GM06990 (cell line): ENCODE measurements at regions not wholly inside any gene's neighbourhood (a gene's known extent, or its start where the extent isn't known, plus 50 kb on each side); places are given as distances from the start of the nearest gene placed in this dataset.

ENCODE experiments used
- DNase-seq: peaks from one replicate; pipeline ENCODE4 v3.0.0-alpha.2; 2011; ENCODE audit not compliant: insufficient read length; ENCODE audit errors: extremely low read depth
- H3K27me3 ChIP-seq: replicated peaks from 2 replicates; pipeline ENCODE4 v1.6.0; 2011; ENCODE audit warnings: low read length; ENCODE audit not compliant: control insufficient read depth, insufficient read depth
- H3K36me3 ChIP-seq: 2 replicates; pipeline ENCODE4 v1.5.1; 2011; ENCODE audit warnings: low read length; ENCODE audit not compliant: control insufficient read depth, insufficient read depth
- H3K4me3 ChIP-seq: replicated peaks from 2 replicates; pipeline ENCODE4 v1.5.1; 2011; ENCODE audit warnings: low read depth, mild to moderate bottlenecking, control low read depth, low read length
- TF ChIP-seq, protein P1 (sequence below): IDR thresholded peaks from 2 replicates; pipeline ENCODE4 v1.5.1; 2011; ENCODE audit warnings: low read length, control low read depth, mild to moderate bottlenecking, inconsistent platforms; ENCODE audit not compliant: insufficient read depth, poor library complexity, severe bottlenecking

DNA sequence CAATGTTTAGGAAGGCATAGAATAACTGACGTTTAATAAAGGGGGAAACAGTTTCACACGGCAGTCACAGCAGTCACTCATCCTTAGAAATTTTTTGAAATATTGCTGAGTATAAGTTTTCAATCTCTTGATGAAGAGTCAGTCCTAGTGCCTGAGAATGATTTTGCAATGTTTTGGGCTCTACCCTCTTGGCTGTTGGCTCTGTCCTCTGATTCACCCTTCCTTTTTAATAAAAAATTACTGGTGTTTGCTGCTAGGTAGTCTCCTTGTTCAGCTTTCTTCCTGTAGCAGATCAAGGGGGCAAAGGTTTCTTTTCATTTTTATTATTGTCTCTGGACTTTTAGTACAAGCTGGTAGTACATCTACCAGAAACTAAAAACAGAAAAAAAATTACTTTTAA, 194.3 kb upstream of the ANO3 start:
- no peak for DNase-seq
- H3K4me3 ChIP-seq: no peak overlapping the region
- no peaks in the 10 kb centered on the region for H3K36me3 ChIP-seq
- no peaks in the 10 kb centered on the region for H3K27me3 ChIP-seq
- TF ChIP-seq, protein P1, sequence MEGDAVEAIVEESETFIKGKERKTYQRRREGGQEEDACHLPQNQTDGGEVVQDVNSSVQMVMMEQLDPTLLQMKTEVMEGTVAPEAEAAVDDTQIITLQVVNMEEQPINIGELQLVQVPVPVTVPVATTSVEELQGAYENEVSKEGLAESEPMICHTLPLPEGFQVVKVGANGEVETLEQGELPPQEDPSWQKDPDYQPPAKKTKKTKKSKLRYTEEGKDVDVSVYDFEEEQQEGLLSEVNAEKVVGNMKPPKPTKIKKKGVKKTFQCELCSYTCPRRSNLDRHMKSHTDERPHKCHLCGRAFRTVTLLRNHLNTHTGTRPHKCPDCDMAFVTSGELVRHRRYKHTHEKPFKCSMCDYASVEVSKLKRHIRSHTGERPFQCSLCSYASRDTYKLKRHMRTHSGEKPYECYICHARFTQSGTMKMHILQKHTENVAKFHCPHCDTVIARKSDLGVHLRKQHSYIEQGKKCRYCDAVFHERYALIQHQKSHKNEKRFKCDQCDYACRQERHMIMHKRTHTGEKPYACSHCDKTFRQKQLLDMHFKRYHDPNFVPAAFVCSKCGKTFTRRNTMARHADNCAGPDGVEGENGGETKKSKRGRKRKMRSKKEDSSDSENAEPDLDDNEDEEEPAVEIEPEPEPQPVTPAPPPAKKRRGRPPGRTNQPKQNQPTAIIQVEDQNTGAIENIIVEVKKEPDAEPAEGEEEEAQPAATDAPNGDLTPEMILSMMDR: no peak

DNA sequence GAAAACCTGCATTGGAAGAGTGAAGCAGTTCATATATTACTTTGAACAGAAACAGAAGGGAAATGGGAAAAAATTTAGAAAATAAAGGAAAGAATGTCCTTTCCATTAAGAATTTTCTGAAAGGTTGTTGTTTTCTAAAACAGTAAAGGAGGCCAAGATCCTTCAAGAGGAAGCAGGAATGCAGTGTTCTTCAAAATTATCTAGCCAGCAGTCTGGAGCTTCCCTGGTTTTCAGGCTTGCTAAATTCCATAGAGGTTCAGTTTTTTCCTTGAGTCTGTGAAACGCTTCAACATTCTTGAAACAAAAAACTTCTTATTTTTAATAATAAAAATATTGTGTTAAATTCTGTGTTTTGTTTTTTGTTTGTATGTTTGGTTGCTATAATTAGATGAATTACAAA, 189.0 kb upstream of the ANO3 start:
- TF ChIP-seq, protein P1: no peak
- H3K4me3 ChIP-seq: no peak overlapping the region
- DNase-seq: no peak
- H3K36me3 ChIP-seq: no peaks in the 10 kb centered on the region
- no peaks in the 10 kb centered on the region; the same call in 1 of the 2 replicates for H3K27me3 ChIP-seq

DNA sequence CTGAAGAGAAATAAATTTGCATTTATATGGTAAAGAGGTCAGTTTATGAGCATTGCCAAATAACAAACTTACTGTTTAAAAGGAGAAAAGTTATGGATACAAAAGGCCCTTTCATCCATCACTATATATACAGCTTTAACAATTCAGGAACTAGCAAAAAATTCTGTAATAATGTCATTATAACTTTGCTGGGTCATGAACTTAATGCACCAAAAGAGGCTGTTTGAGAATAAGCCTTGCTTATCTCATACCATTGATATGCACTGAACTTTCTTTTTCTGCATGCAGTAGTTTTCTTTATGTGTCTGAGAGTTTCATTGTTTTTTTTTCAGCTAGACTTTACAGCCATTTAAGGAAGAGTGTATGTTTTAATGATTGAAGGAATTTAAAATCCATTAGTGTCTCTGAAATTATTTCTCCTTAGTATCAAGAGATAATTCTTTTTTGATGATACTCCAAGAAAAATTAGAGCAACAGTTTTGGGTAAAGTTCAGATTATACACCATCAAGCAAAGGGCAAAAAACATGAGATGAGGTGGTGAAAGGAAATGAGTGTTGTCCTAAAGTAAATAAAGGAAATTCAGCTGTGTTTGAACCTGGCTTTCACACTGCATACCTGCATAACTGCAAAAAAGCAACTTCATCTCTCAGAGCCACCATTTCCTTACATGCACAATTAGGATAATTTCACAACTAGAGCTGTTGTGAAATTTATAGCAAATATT, 188.2 kb upstream of the ANO3 start:
- TF ChIP-seq, protein P1: no peak
- no peak for DNase-seq
- Histone ChIP-seq H3K27me3 (no peaks in the 10 kb centered on the region; the same call in 1 of the 2 replicates), H3K4me3 (no peak overlapping the region), H3K36me3 (no peaks in the 10 kb centered on the region)

DNA sequence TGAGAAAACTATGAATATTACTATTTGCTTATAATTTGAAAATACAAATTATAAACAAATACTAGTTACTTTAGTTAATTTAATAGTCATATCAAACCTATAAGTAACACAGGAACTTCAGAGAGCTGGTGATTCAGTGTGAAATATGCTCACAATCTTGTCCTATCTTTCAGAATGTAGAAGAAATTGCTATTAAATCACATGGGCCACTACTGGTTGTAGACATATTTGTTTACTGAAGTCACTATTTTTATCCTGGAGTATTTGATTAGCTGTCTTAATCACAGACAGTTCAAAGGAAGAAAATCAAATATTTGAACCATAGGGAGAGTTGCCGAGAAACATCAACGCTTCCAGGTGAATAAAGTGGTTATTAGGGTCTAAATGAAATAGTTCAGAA, 187.6 kb upstream of the ANO3 start:
- no peaks in the 10 kb centered on the region for H3K36me3 ChIP-seq
- TF ChIP-seq, protein P1: no peak

DNA sequence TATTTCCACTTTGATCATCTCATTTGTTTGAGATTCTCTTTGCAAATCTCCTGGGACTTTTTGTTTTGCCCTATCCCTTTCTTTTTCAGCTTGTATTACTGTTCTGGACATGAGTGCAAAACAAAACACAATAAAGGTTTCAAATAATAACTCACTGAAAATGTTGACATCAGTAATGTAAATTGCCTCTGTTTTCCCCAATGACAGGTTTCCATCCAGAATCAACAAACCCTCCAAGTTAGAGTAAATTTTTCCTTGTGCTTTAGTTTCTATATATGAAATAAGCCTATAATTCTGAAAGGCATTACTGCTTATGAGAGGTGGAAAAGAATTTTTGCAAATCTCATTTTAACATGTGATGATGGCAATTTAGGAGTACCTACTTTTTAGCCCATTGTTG, 187.0 kb upstream of the ANO3 start:
- H3K27me3 ChIP-seq: no peaks in the 10 kb centered on the region; the same call in 1 of the 2 replicates
- no peak overlapping the region for H3K4me3 ChIP-seq
- no peaks in the 10 kb centered on the region for H3K36me3 ChIP-seq
- TF ChIP-seq, protein P1: no peak
- DNase-seq: no peak

More for the DNA sequence above, 187.6 kb upstream of the ANO3 start:
- DNase-seq: no peak
- Histone ChIP-seq H3K4me3 (no peak overlapping the region), H3K27me3 (no peaks in the 10 kb centered on the region; the same call in 1 of the 2 replicates)

DNA sequence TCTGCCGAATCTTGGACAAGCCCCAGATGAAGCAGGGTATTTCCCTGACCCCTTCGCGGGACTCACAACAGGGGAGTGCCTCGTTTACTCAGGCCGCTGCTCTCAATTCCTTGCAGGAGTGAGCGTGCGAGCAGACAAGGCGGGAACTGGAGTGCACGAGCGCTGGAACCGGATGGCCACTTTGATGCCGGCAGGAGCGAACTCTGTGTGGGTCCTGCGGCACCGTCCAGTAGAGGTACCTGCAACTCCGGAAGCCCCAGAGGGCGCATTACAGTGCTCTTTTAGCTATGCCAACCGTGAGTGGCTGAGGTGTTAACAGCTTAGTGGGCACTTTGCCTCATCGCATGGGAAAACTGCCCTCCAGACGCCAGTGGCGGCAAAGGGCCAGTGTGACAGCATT, 182.3 kb upstream of the ANO3 start:
- TF ChIP-seq, protein P1: no peak
- DNase-seq: peak; percentile 1
- Histone ChIP-seq H3K27me3 (no peaks in the 10 kb centered on the region; the same call in 1 of the 2 replicates), H3K36me3 (no peaks in the 10 kb centered on the region), H3K4me3 (no peak overlapping the region)
